ENCODE measurements at regions not wholly inside any gene's neighbourhood (a gene's known extent, or its start where the extent isn't known, plus 50 kb on each side); places are given as distances from the start of the nearest gene placed in this dataset.

GRCh38 chr16:26988186-26988585 lies 78.5 kb upstream of the C16orf82 start:
- no peak for TF ChIP-seq CTCF (IDR thresholded peaks at IDR 0.05)
- no peak for TF ChIP-seq POLR2A (IDR thresholded peaks at IDR 0.05)
- TF ChIP-seq POLR2AphosphoS5 (IDR thresholded peaks at IDR 0.05), result no peak
- TF ChIP-seq EP300 (IDR thresholded peaks at IDR 0.05), result no peak
